ENCODE measurements at regions not wholly inside any gene's neighbourhood (a gene's known extent, or its start where the extent isn't known, plus 50 kb on each side); places are given as distances from the start of the nearest gene placed in this dataset.

- DNase-seq (ENCODE audit: low spot score) = no peak
Measured at GRCh38 chr12:114302606-114303315, 103.2 kb downstream of the TBX5 start.

GRCh38 chr12:114302117-114302516 is 103.8 kb downstream of the TBX5 start:
- DNase-seq (ENCODE audit: low spot score) = no peak

GRCh38 chr12:114294303-114294685 is 111.7 kb downstream of the TBX5 start:
- no peak for DNase-seq (ENCODE audit: low spot score)

- DNase-seq (ENCODE audit: low spot score) = no peak
Measured at GRCh38 chr12:114293571-114294302, 112.2 kb downstream of the TBX5 start.

GRCh38 chr12:114293073-114293472 is 112.9 kb downstream of the TBX5 start:
- DNase-seq (ENCODE audit: low spot score) = no peak

GRCh38 chr12:114291389-114292060 is 114.4 kb downstream of the TBX5 start:
- no peak for DNase-seq (ENCODE audit: low spot score)

- no peak for DNase-seq (ENCODE audit: low spot score)
Measured at GRCh38 chr12:114287821-114288525, 118.0 kb downstream of the TBX5 start.

- DNase-seq (ENCODE audit: low spot score) = no peak
Measured at GRCh38 chr12:114286145-114286544, 119.8 kb downstream of the TBX5 start.

GRCh38 chr12:114285554-114285953 is 120.4 kb downstream of the TBX5 start:
- DNase-seq (ENCODE audit: low spot score) = no peak

GRCh38 chr12:114284041-114284440 is 121.9 kb downstream of the TBX5 start:
- DNase-seq (ENCODE audit: low spot score) = no peak

GRCh38 chr12:114275932-114276785 is 129.8 kb downstream of the TBX5 start:
- DNase-seq (ENCODE audit: low spot score) = no peak

GRCh38 chr12:114275086-114275485 is 130.9 kb downstream of the TBX5 start:
- no peak for DNase-seq (ENCODE audit: low spot score)

GRCh38 chr12:114274131-114274530 is 131.8 kb downstream of the TBX5 start:
- no peak for DNase-seq (ENCODE audit: low spot score)

- DNase-seq (ENCODE audit: low spot score) = no peak
Measured at GRCh38 chr12:114272605-114273004, 133.3 kb downstream of the TBX5 start.

GRCh38 chr12:114272071-114272470 is 133.9 kb downstream of the TBX5 start:
- DNase-seq (ENCODE audit: low spot score) = no peak

- DNase-seq (ENCODE audit: low spot score) = no peak
Measured at GRCh38 chr12:114269153-114269552, 136.8 kb downstream of the TBX5 start.

- no peak for DNase-seq (ENCODE audit: low spot score)
Measured at GRCh38 chr12:114266536-114266935, 139.4 kb downstream of the TBX5 start.

- no peak for DNase-seq (ENCODE audit: low spot score)
Measured at GRCh38 chr12:114265036-114265435, 140.9 kb downstream of the TBX5 start.

- no peak for DNase-seq (ENCODE audit: low spot score)
Measured at GRCh38 chr12:114263056-114263805, 142.7 kb downstream of the TBX5 start.

- no peak for DNase-seq (ENCODE audit: low spot score)
Measured at GRCh38 chr12:114257687-114258086, 148.3 kb downstream of the TBX5 start.

- DNase-seq (ENCODE audit: low spot score) = no peak
Measured at GRCh38 chr12:114254998-114255397, 150.9 kb downstream of the TBX5 start.
